ENCODE measurements at regions not wholly inside any gene's neighbourhood (a gene's known extent, or its start where the extent isn't known, plus 50 kb on each side); places are given as distances from the start of the nearest gene placed in this dataset.

GRCh38 chr18:51458861-51459260 lies 261.4 kb upstream of the MEX3C start:
- H3K9me3 ChIP-seq (ENCODE audit: low read depth) = no peaks in the 10 kb centered on the region
- no peak overlapping the region for H3K27ac ChIP-seq
- no peaks in the 10 kb centered on the region for H3K36me3 ChIP-seq
- no peak for DNase-seq (ENCODE audit: low read depth in 1 of 2, low spot score in 1 of 2)
- H3K27me3 ChIP-seq = no peaks in the 10 kb centered on the region
- no peaks in the 10 kb centered on the region for H3K4me1 ChIP-seq (ENCODE audit: low read depth)
- no peak for TF ChIP-seq CTCF (IDR thresholded peaks at IDR 0.05; ENCODE audit: low read depth, low read length)
- H3K4me3 ChIP-seq = no peak overlapping the region

- H3K27ac ChIP-seq = no peak overlapping the region
- H3K4me3 ChIP-seq = no peak overlapping the region
- no peaks in the 10 kb centered on the region for H3K36me3 ChIP-seq
- H3K27me3 ChIP-seq = no peaks in the 10 kb centered on the region
- H3K9me3 ChIP-seq (ENCODE audit: low read depth) = no peaks in the 10 kb centered on the region
- peak in 1 of 2 donors; percentile 88 for DNase-seq (ENCODE audit: low read depth in 1 of 2, low spot score in 1 of 2)
- TF ChIP-seq CTCF (IDR thresholded peaks at IDR 0.05; ENCODE audit: low read depth, low read length) = no peak
- H3K4me1 ChIP-seq (ENCODE audit: low read depth) = peaks cover 11% of the 10 kb centered on the region
Observed at GRCh38 chr18:51461956-51462355, 264.5 kb upstream of the MEX3C start.

GRCh38 chr18:51463483-51464136 lies 266.1 kb upstream of the MEX3C start:
- DNase-seq (ENCODE audit: low read depth in 1 of 2, low spot score in 1 of 2) = no peak
- Histone ChIP-seq H3K36me3 (no peaks in the 10 kb centered on the region), H3K27ac (no peak overlapping the region), H3K4me3 (no peak overlapping the region), H3K4me1 (ENCODE audit: low read depth) (peaks cover 11% of the 10 kb centered on the region), H3K27me3 (no peaks in the 10 kb centered on the region), H3K9me3 (ENCODE audit: low read depth) (no peaks in the 10 kb centered on the region)
- no peak for TF ChIP-seq CTCF (IDR thresholded peaks at IDR 0.05; ENCODE audit: low read depth, low read length)

- no peak for TF ChIP-seq CTCF (IDR thresholded peaks at IDR 0.05; ENCODE audit: low read depth, low read length)
- Histone ChIP-seq H3K36me3 (no peaks in the 10 kb centered on the region), H3K27me3 (no peaks in the 10 kb centered on the region), H3K9me3 (ENCODE audit: low read depth) (no peaks in the 10 kb centered on the region), H3K27ac (no peak overlapping the region), H3K4me3 (no peak overlapping the region), H3K4me1 (ENCODE audit: low read depth) (peaks cover 6% of the 10 kb centered on the region)
- DNase-seq (ENCODE audit: low read depth in 1 of 2, low spot score in 1 of 2) = no peak
Observed at GRCh38 chr18:51478908-51479307, 281.4 kb upstream of the MEX3C start.

GRCh38 chr18:51479736-51480135 lies 282.3 kb upstream of the MEX3C start:
- H3K27ac ChIP-seq = no peak overlapping the region
- H3K27me3 ChIP-seq = no peaks in the 10 kb centered on the region
- no peak overlapping the region for H3K4me3 ChIP-seq
- peaks cover 6% of the 10 kb centered on the region for H3K4me1 ChIP-seq (ENCODE audit: low read depth)
- no peak for TF ChIP-seq CTCF (IDR thresholded peaks at IDR 0.05; ENCODE audit: low read depth, low read length)
- H3K9me3 ChIP-seq (ENCODE audit: low read depth) = no peaks in the 10 kb centered on the region
- H3K36me3 ChIP-seq = no peaks in the 10 kb centered on the region
- no peak for DNase-seq (ENCODE audit: low read depth in 1 of 2, low spot score in 1 of 2)
